HepG2 (cell line): ENCODE measurements at regions not wholly inside any gene's neighbourhood (a gene's known extent, or its start where the extent isn't known, plus 50 kb on each side); places are given as distances from the start of the nearest gene placed in this dataset.
A peak's percentile ranks its signal among the peaks of the same experiment; 100 is the strongest.

Source experiments
- ATAC-seq: fragments of 200-7000 bp; cut with Tn5 transposase; 3 replicates; pipeline ENCODE4 v1.9.1; 2020; ENCODE audit warnings: mild to moderate bottlenecking, moderate library complexity
- BruUV-seq: library from RNA; stranded (reverse); fragments of 400-500 nt; replicated peaks from 2 replicates; lab custom pipeline; 2021; lab: Mats Ljungman, UMichigan
- CTCF ChIA-PET: fragments of 300-600 bp; formaldehyde crosslinking; extraction: SDS; loops from one replicate; lab custom pipeline; 2021; ENCODE audit warnings: low total read pairs, inconsistent platforms, low intra/inter-chr PET ratio; lab: Yijun Ruan, JAX
- POLR2A ChIA-PET: fragments of 350-600 bp; sonication (Branson Sonifier 250); formaldehyde crosslinking; loops from one replicate; lab custom pipeline; 2020; ENCODE audit warnings: antibody characterized with exemption, inconsistent platforms; lab: Yijun Ruan, JAX
- DNase-seq: peaks from one replicate; pipeline ENCODE4 v3.0.0-alpha.2; 2015; ENCODE audit warnings: low spot score
- FAIRE-seq: peaks from 3 replicates; lab custom pipeline; 2011; peaks lifted over from hg19 to GRCh38; lab: Jason Lieb, UNC
- H2AFZ ChIP-seq: one replicate; pipeline ENCODE4 v1.6.1; 2011; ENCODE audit warnings: low read length, inconsistent platforms
- H3K27ac ChIP-seq: fragments of 300-600 bp; 3 replicates; pipeline ENCODE4 v1.8.0; 2011; ENCODE audit warnings: mixed run types, mild to moderate bottlenecking, mixed read lengths, low read length, inconsistent platforms; ENCODE audit not compliant: insufficient read depth; ENCODE audit errors: extremely low read length
- H3K27me3 ChIP-seq, 2 experiments: fragments of 200-600 bp in 1 of 2; 2 replicates in 1 of 2; 3 replicates in 1 of 2; pipeline versions ENCODE4 v1.6.0 to v1.8.0; 2011; ENCODE audit warnings: low read length in 2 of 2, mild to moderate bottlenecking in 2 of 2, moderate library complexity in 2 of 2, inconsistent platforms in 1 of 2; ENCODE audit not compliant: insufficient read depth in 2 of 2, control insufficient read depth in 1 of 2
- H3K36me3 ChIP-seq, 2 experiments: fragments of 200-600 bp in 1 of 2; replicated peaks in 1 of 2; 2 replicates in 1 of 2; 3 replicates in 1 of 2; pipeline versions ENCODE4 v1.5.1 to v1.8.0; 2011; ENCODE audit warnings: low read length in 2 of 2, inconsistent platforms in 1 of 2; ENCODE audit not compliant: insufficient read depth in 2 of 2, control insufficient read depth in 1 of 2
- H3K4me1 ChIP-seq: 2 replicates; pipeline ENCODE4 v1.5.1; 2012; ENCODE audit warnings: low read length, inconsistent platforms; ENCODE audit not compliant: insufficient read depth
- H3K4me2 ChIP-seq: 2 replicates; pipeline ENCODE4 v1.6.0; 2011; ENCODE audit warnings: low read depth, low read length, inconsistent platforms
- H3K4me3 ChIP-seq, 3 experiments: fragments of 200-600 bp in 1 of 3; sonication (generic), shearing (Covaris generic) in 1 of 3; replicated peaks in 1 of 3; 2 replicates each; pipeline ENCODE4 v1.5.1; 2011 to 2016; ENCODE audit warnings: low read length in 3 of 3, inconsistent platforms in 2 of 3, low read depth in 2 of 3, mild to moderate bottlenecking in 2 of 3, control low read depth in 1 of 3, mixed read lengths in 1 of 3; ENCODE audit not compliant: insufficient read depth in 1 of 3
- H3K79me2 ChIP-seq: one replicate; pipeline ENCODE4 v1.6.1; 2011; ENCODE audit warnings: low read length, inconsistent platforms; ENCODE audit not compliant: insufficient read depth
- H3K9ac ChIP-seq: 2 replicates; pipeline ENCODE4 v1.6.0; 2011; ENCODE audit warnings: mild to moderate bottlenecking, low read depth, low read length, inconsistent platforms; ENCODE audit not compliant: insufficient read depth
- H3K9me3 ChIP-seq: 2 replicates; pipeline ENCODE4 v1.5.1; 2012; ENCODE audit warnings: mild to moderate bottlenecking, low read length
- H4K20me1 ChIP-seq: 2 replicates; pipeline ENCODE4 v1.6.0; 2011; ENCODE audit warnings: inconsistent platforms, mild to moderate bottlenecking, low read length, moderate library complexity; ENCODE audit not compliant: insufficient read depth
- ADNP ChIP-seq: sonication (generic); formaldehyde crosslinking; IDR thresholded peaks from 2 replicates; pipeline ENCODE4 v1.4.0; 2020; ENCODE audit warnings: missing genetic modification reagents
- HBP1 ChIP-seq: IDR thresholded peaks from 2 replicates; pipeline ENCODE4 v1.6.1; 2016; ENCODE audit warnings: low read depth, control low read depth
- HOXA9 ChIP-seq: sonication (generic); formaldehyde crosslinking; IDR thresholded peaks from 2 replicates; pipeline ENCODE4 v1.8.1; 2022; ENCODE audit warnings: missing genetic modification reagents, mild to moderate bottlenecking, moderate library complexity, borderline replicate concordance
- KDM5B ChIP-seq: sonication (generic); formaldehyde crosslinking; IDR thresholded peaks from 2 replicates; pipeline ENCODE4 v1.4.0; 2020; ENCODE audit warnings: missing genetic modification reagents, mild to moderate bottlenecking, borderline replicate concordance
- MAFF ChIP-seq: IDR thresholded peaks from 2 replicates; pipeline ENCODE4 v1.6.1; 2011; ENCODE audit warnings: low read depth, low read length, improper control_type of control experiment
- MAFK ChIP-seq, 2 experiments: IDR thresholded peaks in 1 of 2; conservative IDR thresholded peaks in 1 of 2; 2 replicates each; pipeline ENCODE4 v1.6.1; 2011; ENCODE audit warnings: improper control_type of control experiment in 2 of 2, low read length in 2 of 2
- POGZ ChIP-seq: sonication (generic); formaldehyde crosslinking; IDR thresholded peaks from 2 replicates; pipeline ENCODE4 v1.4.0; 2020; ENCODE audit warnings: mild to moderate bottlenecking, missing genetic modification reagents
- SALL1 ChIP-seq: sonication (generic); formaldehyde crosslinking; IDR thresholded peaks from 2 replicates; pipeline ENCODE4 v1.8.0; 2022; ENCODE audit warnings: mild to moderate bottlenecking, missing genetic modification reagents
- SETDB1 ChIP-seq: sonication (generic); formaldehyde crosslinking; IDR thresholded peaks from 2 replicates; pipeline ENCODE4 v1.5.1; 2020; ENCODE audit warnings: missing genetic modification reagents, mild to moderate bottlenecking, borderline replicate concordance
- ZBTB21 ChIP-seq: sonication (generic); formaldehyde crosslinking; IDR thresholded peaks from 2 replicates; pipeline ENCODE4 v1.4.0; 2020; ENCODE audit warnings: missing genetic modification reagents
- ZNF142 ChIP-seq: sonication (generic); formaldehyde crosslinking; IDR thresholded peaks from 2 replicates; pipeline ENCODE4 v1.4.0; 2020; ENCODE audit warnings: missing genetic modification reagents
- ZNF180 ChIP-seq: sonication (generic); formaldehyde crosslinking; IDR thresholded peaks from 2 replicates; pipeline ENCODE4 v1.4.0; 2020; ENCODE audit warnings: low read depth, missing genetic modification reagents, borderline replicate concordance
- ZNF30 ChIP-seq: sonication (generic); formaldehyde crosslinking; IDR thresholded peaks from 2 replicates; pipeline ENCODE4 v1.5.0; 2020; ENCODE audit warnings: mild to moderate bottlenecking, missing genetic modification reagents
- WGBS: methylation state at CpG from one replicate; pipeline ENCODE4 v1.1.6; 2017; ENCODE audit warnings: low lambda C conversion rate; 5-methylcytosine and 5-hydroxymethylcytosine counted together
- in situ Hi-C: cut with HindIII; loops from 2 replicates; pipeline ENCODE4 v1.10.0; 2017; ENCODE audit warnings: low pct_unique_long_range_greater_than_20kb; ENCODE audit not compliant: extremely low pct_ligation_motif_present
- intact Hi-C: fragments of 100-400 bp; cut with micrococcal nuclease; formaldehyde crosslinking; loops from one replicate; pipeline ENCODE4 v1.10.0; 2022; ENCODE audit not compliant: unreplicated experiment
- TF ChIP-seq, protein P1 (sequence below): IDR thresholded peaks from 2 replicates; pipeline ENCODE4 v1.6.1; 2016; ENCODE audit warnings: missing compliant biosample characterization, missing genetic modification reagents, borderline replicate concordance
- TF ChIP-seq, protein P2 (sequence below): IDR thresholded peaks from 2 replicates; pipeline ENCODE4 v1.6.1; 2018; ENCODE audit warnings: missing genetic modification reagents

GRCh38 chr6:90977513-90977912 lies 390.6 kb upstream of the MAP3K7 start:
- CTCF ChIA-PET = no interaction called here
- H3K9ac ChIP-seq = no peak overlapping the region
- no peak for DNase-seq
- H3K4me3 ChIP-seq = no peak overlapping the region
- peak; percentile 38 to 51; a peak in 3 of 4 replicates for TF ChIP-seq MAFK (conservative IDR thresholded peaks at IDR 0.05 in 1 of 2, IDR thresholded peaks at IDR 0.05 in 1 of 2; ENCODE audit: low read length in 2 of 2)
- no peak for TF ChIP-seq ADNP (CRISPR knock-in tag)
- TF ChIP-seq, protein P1, sequence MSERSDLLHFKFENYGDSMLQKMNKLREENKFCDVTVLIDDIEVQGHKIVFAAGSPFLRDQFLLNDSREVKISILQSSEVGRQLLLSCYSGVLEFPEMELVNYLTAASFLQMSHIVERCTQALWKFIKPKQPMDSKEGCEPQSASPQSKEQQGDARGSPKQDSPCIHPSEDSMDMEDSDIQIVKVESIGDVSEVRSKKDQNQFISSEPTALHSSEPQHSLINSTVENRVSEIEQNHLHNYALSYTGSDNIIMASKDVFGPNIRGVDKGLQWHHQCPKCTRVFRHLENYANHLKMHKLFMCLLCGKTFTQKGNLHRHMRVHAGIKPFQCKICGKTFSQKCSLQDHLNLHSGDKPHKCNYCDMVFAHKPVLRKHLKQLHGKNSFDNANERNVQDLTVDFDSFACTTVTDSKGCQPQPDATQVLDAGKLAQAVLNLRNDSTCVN (CRISPR knock-in tag) = no peak
- no peak for TF ChIP-seq SETDB1 (CRISPR knock-in tag)
- no peak for TF ChIP-seq HOXA9
- TF ChIP-seq HBP1 (CRISPR knock-in tag) = no peak
- TF ChIP-seq ZBTB21 (CRISPR knock-in tag) = no peak
- no peak for TF ChIP-seq KDM5B (CRISPR knock-in tag)
- no peak for TF ChIP-seq ZNF142 (CRISPR knock-in tag)
- TF ChIP-seq SALL1 (CRISPR knock-in tag) = no peak
- peak; percentile 69 for TF ChIP-seq MAFF
- TF ChIP-seq, protein P2, sequence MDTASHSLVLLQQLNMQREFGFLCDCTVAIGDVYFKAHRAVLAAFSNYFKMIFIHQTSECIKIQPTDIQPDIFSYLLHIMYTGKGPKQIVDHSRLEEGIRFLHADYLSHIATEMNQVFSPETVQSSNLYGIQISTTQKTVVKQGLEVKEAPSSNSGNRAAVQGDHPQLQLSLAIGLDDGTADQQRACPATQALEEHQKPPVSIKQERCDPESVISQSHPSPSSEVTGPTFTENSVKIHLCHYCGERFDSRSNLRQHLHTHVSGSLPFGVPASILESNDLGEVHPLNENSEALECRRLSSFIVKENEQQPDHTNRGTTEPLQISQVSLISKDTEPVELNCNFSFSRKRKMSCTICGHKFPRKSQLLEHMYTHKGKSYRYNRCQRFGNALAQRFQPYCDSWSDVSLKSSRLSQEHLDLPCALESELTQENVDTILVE (CRISPR knock-in tag) = no peak
- no peak for TF ChIP-seq ZNF30 (CRISPR knock-in tag)
- TF ChIP-seq ZNF180 (CRISPR knock-in tag) = no peak
- no peak for TF ChIP-seq POGZ
- POLR2A ChIA-PET = no interaction called here
- no peaks in the 10 kb centered on the region for H3K4me1 ChIP-seq
- no peaks in the 10 kb centered on the region for H3K27me3 ChIP-seq
- H2AFZ ChIP-seq = no peak overlapping the region
- no peak for FAIRE-seq
- no peaks in the 10 kb centered on the region for H3K9me3 ChIP-seq
- WGBS = 0% methylated on average over 1 of the region's 1 CpG
- H3K4me2 ChIP-seq = no peak overlapping the region
- intact Hi-C loops = no loop called here
- H3K27ac ChIP-seq = no peak overlapping the region
- in situ Hi-C loops = no loop called here
- H4K20me1 ChIP-seq = no peaks in the 10 kb centered on the region
- no peaks in the 10 kb centered on the region for H3K36me3 ChIP-seq
- no peaks in the 10 kb centered on the region for H3K79me2 ChIP-seq
- ATAC-seq = no peak
- BruUV-seq = no TSS peak
